ENCODE measurements at regions not wholly inside any gene's neighbourhood (a gene's known extent, or its start where the extent isn't known, plus 50 kb on each side); places are given as distances from the start of the nearest gene placed in this dataset.

- TF ChIP-seq POLR2A (IDR thresholded peaks at IDR 0.05; ENCODE audit: control extremely low read depth in 1 of 2, low read depth in 2 of 2, low read length in 2 of 2) (no peak), POLR2AphosphoS5 (IDR thresholded peaks at IDR 0.05; ENCODE audit: low read depth, low read length) (no peak), RAD21 (IDR thresholded peaks at IDR 0.05 in 1 of 2, conservative IDR thresholded peaks at IDR 0.05 in 1 of 2; ENCODE audit: low read depth in 2 of 2, low read length in 2 of 2) (no peak), RFX5 (IDR thresholded peaks at IDR 0.05; ENCODE audit: borderline replicate concordance, low read depth, low read length) (no peak), EZH2 (IDR thresholded peaks at IDR 0.05; ENCODE audit: low read depth, low read length, severe bottlenecking) (no peak), SP2 (IDR thresholded peaks at IDR 0.05; ENCODE audit: low read length) (no peak)
- TF ChIP-seq, protein P1, sequence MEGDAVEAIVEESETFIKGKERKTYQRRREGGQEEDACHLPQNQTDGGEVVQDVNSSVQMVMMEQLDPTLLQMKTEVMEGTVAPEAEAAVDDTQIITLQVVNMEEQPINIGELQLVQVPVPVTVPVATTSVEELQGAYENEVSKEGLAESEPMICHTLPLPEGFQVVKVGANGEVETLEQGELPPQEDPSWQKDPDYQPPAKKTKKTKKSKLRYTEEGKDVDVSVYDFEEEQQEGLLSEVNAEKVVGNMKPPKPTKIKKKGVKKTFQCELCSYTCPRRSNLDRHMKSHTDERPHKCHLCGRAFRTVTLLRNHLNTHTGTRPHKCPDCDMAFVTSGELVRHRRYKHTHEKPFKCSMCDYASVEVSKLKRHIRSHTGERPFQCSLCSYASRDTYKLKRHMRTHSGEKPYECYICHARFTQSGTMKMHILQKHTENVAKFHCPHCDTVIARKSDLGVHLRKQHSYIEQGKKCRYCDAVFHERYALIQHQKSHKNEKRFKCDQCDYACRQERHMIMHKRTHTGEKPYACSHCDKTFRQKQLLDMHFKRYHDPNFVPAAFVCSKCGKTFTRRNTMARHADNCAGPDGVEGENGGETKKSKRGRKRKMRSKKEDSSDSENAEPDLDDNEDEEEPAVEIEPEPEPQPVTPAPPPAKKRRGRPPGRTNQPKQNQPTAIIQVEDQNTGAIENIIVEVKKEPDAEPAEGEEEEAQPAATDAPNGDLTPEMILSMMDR (IDR thresholded peaks at IDR 0.05; ENCODE audit: control extremely low read depth in 1 of 3, insufficient read depth in 1 of 3, low read depth in 1 of 3, low read length in 3 of 3), result no peak
- TF ChIP-seq, protein P2, sequence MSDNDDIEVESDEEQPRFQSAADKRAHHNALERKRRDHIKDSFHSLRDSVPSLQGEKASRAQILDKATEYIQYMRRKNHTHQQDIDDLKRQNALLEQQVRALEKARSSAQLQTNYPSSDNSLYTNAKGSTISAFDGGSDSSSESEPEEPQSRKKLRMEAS (IDR thresholded peaks at IDR 0.05), result no peak
These were observed 197.8 kb upstream of the MEIS1 start for GRCh38 chr2:66236816-66237802.
